Gastroesophageal sphincter (tissue), 4 donors: ENCODE measurements at regions not wholly inside any gene's neighbourhood (a gene's known extent, or its start where the extent isn't known, plus 50 kb on each side); places are given as distances from the start of the nearest gene placed in this dataset.

Experiments
- ATAC-seq: fragments of 150-250 bp; one replicate; pipeline ENCODE4 v1.9.1; 2016; ENCODE audit warnings: mild to moderate bottlenecking, moderate library complexity
- H3K27ac ChIP-seq, 4 donors: fragments of 200-600 bp; sonication (generic) in 3 of 4; 1 replicate in 3 of 4; 2 replicates in 1 of 4; pipeline ENCODE4 v1.5.1; 2016 to 2019
- H3K27me3 ChIP-seq: fragments of 200-600 bp; sonication (generic); one replicate; pipeline ENCODE4 v1.5.1; 2019
- H3K36me3 ChIP-seq, 2 donors: fragments of 200-600 bp; sonication (generic); one replicate each; pipeline ENCODE4 v1.5.1; 2019; ENCODE audit warnings: control low read depth in 1 of 2
- H3K4me1 ChIP-seq, 3 donors: fragments of 200-600 bp; sonication (generic); 1 replicate in 2 of 3; 2 replicates in 1 of 3; pipeline ENCODE4 v1.5.1; 2016 to 2019; ENCODE audit warnings: control low read depth in 2 of 3
- H3K4me3 ChIP-seq, 2 donors: fragments of 200-600 bp; sonication (generic); one replicate each; pipeline ENCODE4 v1.5.1; 2019; ENCODE audit warnings: mild to moderate bottlenecking in 1 of 2, moderate library complexity in 1 of 2
- H3K9me3 ChIP-seq, 3 donors: fragments of 200-600 bp; sonication (generic); one replicate each; pipeline ENCODE4 v1.5.1; 2017 to 2019; ENCODE audit warnings: control low read depth in 2 of 3
- CTCF ChIP-seq, 4 experiments: fragments of 200-600 bp in 2 of 4; fragments of 450-650 bp in 2 of 4; sonication (generic) in 1 of 4; IDR thresholded peaks; one replicate each; pipeline ENCODE4 v1.5.1; 2017 to 2019; ENCODE audit warnings: antibody characterized with exemption in 4 of 4, mild to moderate bottlenecking in 2 of 4, moderate library complexity in 2 of 4
- EP300 ChIP-seq: sonication (generic); formaldehyde crosslinking; IDR thresholded peaks from one replicate; pipeline ENCODE4 v1.6.1; 2017; ENCODE audit warnings: antibody characterized with exemption, mild to moderate bottlenecking
- POLR2A ChIP-seq, 2 donors: fragments of 450-650 bp; IDR thresholded peaks; one replicate each; pipeline ENCODE4 v1.6.1; 2017; ENCODE audit warnings: antibody characterized with exemption in 2 of 2, mild to moderate bottlenecking in 2 of 2, moderate library complexity in 1 of 2
- POLR2AphosphoS5 ChIP-seq: sonication (generic); formaldehyde crosslinking; IDR thresholded peaks from one replicate; pipeline ENCODE4 v1.6.1; 2017; ENCODE audit warnings: antibody characterized with exemption
- WGBS, 2 donors: methylation state at CpG; one replicate each; pipeline ENCODE4 v1.1.5; 2018; ENCODE audit warnings: low coverage in 1 of 2; 5-methylcytosine and 5-hydroxymethylcytosine counted together

GRCh38 chr6:168387911-168388310 is 53.1 kb upstream of the SMOC2 start:
- Histone ChIP-seq H3K4me1 (peaks cover 0 to 21% (median 0%) of the 10 kb centered on the region in 3 donors), H3K36me3 (no peaks in the 10 kb centered on the region), H3K4me3 (no peak overlapping the region), H3K27me3 (peaks cover 11% of the 10 kb centered on the region), H3K9me3 (no peaks in the 10 kb centered on the region), H3K27ac (no peak overlapping the region)
- WGBS, 2 donors, result 91 to 93% methylated on average over 7 to 17 of the region's 18 CpGs
- ATAC-seq, result no peak
- no peak for TF ChIP-seq CTCF (IDR thresholded peaks at IDR 0.05)
- TF ChIP-seq EP300, result no peak

- Histone ChIP-seq H3K27me3 (peaks cover 11% of the 10 kb centered on the region), H3K9me3 (no peaks in the 10 kb centered on the region), H3K4me1 (peaks cover 0 to 20% (median 0%) of the 10 kb centered on the region in 3 donors), H3K36me3 (no peaks in the 10 kb centered on the region), H3K4me3 (no peak overlapping the region), H3K27ac (no peak overlapping the region)
- ATAC-seq, result peak; percentile 12
- no peak for TF ChIP-seq POLR2AphosphoS5
- TF ChIP-seq POLR2A (IDR thresholded peaks at IDR 0.05), result no peak
- no peak for TF ChIP-seq CTCF (IDR thresholded peaks at IDR 0.05)
- TF ChIP-seq EP300, result no peak
- WGBS, 2 donors, result 80 to 82% methylated on average over 2 to 4 of the region's 32 CpGs
These were observed 52.0 kb upstream of the SMOC2 start for GRCh38 chr6:168388641-168389633.

GRCh38 chr6:168390749-168391420 is 50.1 kb upstream of the SMOC2 start:
- Histone ChIP-seq H3K27me3 (peaks cover 11% of the 10 kb centered on the region), H3K4me1 (peaks cover 0 to 1% (median 0%) of the 10 kb centered on the region in 3 donors), H3K36me3 (no peaks in the 10 kb centered on the region), H3K27ac (no peak overlapping the region), H3K4me3 (no peak overlapping the region), H3K9me3 (no peaks in the 10 kb centered on the region)
- no peak for ATAC-seq
- TF ChIP-seq POLR2AphosphoS5 (no peak), POLR2A (IDR thresholded peaks at IDR 0.05) (no peak), CTCF (IDR thresholded peaks at IDR 0.05) (no peak), EP300 (no peak)
- 67 to 70% methylated on average over 1 to 4 of the region's 17 CpGs for WGBS, 2 donors
